OCI-LY7 (cell line): ENCODE measurements at regions not wholly inside any gene's neighbourhood (a gene's known extent, or its start where the extent isn't known, plus 50 kb on each side); places are given as distances from the start of the nearest gene placed in this dataset.

Experiments used
- BruUV-seq: library from RNA; stranded (reverse); fragments of 400-500 nt; replicated peaks from 2 replicates; lab custom pipeline; 2021; lab: Mats Ljungman, UMichigan
- CTCF ChIA-PET: fragments of 300-600 bp; sonication (Branson Sonifier 250); formaldehyde crosslinking; loops from one replicate; lab custom pipeline; 2022; ENCODE audit warnings: antibody characterized with exemption; ENCODE audit not compliant: unreplicated experiment; lab: Charles Lee
- POLR2A ChIA-PET: fragments of 300-600 bp; sonication (Branson Sonifier 250); formaldehyde crosslinking; loops from one replicate; lab custom pipeline; 2022; ENCODE audit warnings: antibody characterized with exemption; lab: Charles Lee
- DNase-seq: peaks from one replicate; pipeline ENCODE4 v3.0.0-alpha.2; 2015; ENCODE audit warnings: low spot score
- H2AFZ ChIP-seq: fragments of 200-600 bp; sonication (generic), shearing (Covaris generic); 2 replicates; pipeline ENCODE4 v1.6.1; 2014; ENCODE audit warnings: mild to moderate bottlenecking, antibody characterized with exemption, low read length, moderate library complexity
- H3K27ac ChIP-seq: fragments of 200-600 bp; sonication (generic); 2 replicates; pipeline ENCODE4 v1.5.1; 2014; ENCODE audit warnings: mixed run types, low read depth, mild to moderate bottlenecking, moderate library complexity, low read length, inconsistent platforms; ENCODE audit not compliant: poor library complexity, severe bottlenecking
- H3K36me3 ChIP-seq: fragments of 200-600 bp; sonication (generic); 2 replicates; pipeline ENCODE4 v1.6.1; 2014; ENCODE audit warnings: mild to moderate bottlenecking, antibody characterized with exemption, low read length, moderate library complexity, mixed read lengths; ENCODE audit not compliant: insufficient read depth
- H3K4me1 ChIP-seq: fragments of 200-600 bp; sonication (generic); 2 replicates; pipeline ENCODE4 v1.5.1; 2014; ENCODE audit warnings: mild to moderate bottlenecking, low read length; ENCODE audit not compliant: insufficient read depth, poor library complexity, severe bottlenecking
- H3K4me2 ChIP-seq: fragments of 200-600 bp; sonication (generic); 2 replicates; pipeline ENCODE4 v1.6.1; 2014; ENCODE audit warnings: mild to moderate bottlenecking, low read length
- H3K4me3 ChIP-seq: fragments of 200-600 bp; sonication (generic); 2 replicates; pipeline ENCODE4 v1.5.1; 2014; ENCODE audit warnings: mild to moderate bottlenecking, low read depth, low read length; ENCODE audit not compliant: poor library complexity, severe bottlenecking
- H3K79me2 ChIP-seq: fragments of 200-600 bp; sonication (generic); 2 replicates; pipeline ENCODE4 v1.6.1; 2016; ENCODE audit warnings: low read depth, mild to moderate bottlenecking, low read length, moderate library complexity, mixed read lengths; ENCODE audit not compliant: insufficient read depth
- H3K9me2 ChIP-seq: fragments of 200-600 bp; sonication (generic); 2 replicates; pipeline ENCODE4 v1.6.1; 2016; ENCODE audit warnings: mild to moderate bottlenecking, low read length, mixed read lengths; ENCODE audit not compliant: insufficient read depth
- H3K9me3 ChIP-seq: fragments of 200-600 bp; sonication (generic); 2 replicates; pipeline ENCODE4 v1.6.1; 2014; ENCODE audit warnings: mild to moderate bottlenecking, mixed run types, low read length, mixed read lengths
- H4K20me1 ChIP-seq: fragments of 200-600 bp; sonication (generic); 2 replicates; pipeline ENCODE4 v1.6.1; 2014; ENCODE audit warnings: mild to moderate bottlenecking, antibody characterized with exemption, low read length, moderate library complexity, mixed read lengths; ENCODE audit not compliant: insufficient read depth
- EZH2phosphoT487 ChIP-seq: fragments of 200-600 bp; sonication (generic); IDR thresholded peaks from 2 replicates; pipeline ENCODE4 v1.6.1; 2018; ENCODE audit warnings: low read depth, borderline replicate concordance, mild to moderate bottlenecking, mixed run types, antibody characterized with exemption, low read length, moderate library complexity, mixed read lengths
- intact Hi-C: fragments of 100-400 bp; cut with micrococcal nuclease; formaldehyde crosslinking; loops from one replicate; pipeline ENCODE4 v1.10.0; 2022; ENCODE audit not compliant: unreplicated experiment
- TF ChIP-seq, protein P1 (sequence below): fragments of 200-600 bp; sonication (generic); conservative IDR thresholded peaks from 2 replicates; pipeline ENCODE4 v1.5.1; 2014; ENCODE audit warnings: mild to moderate bottlenecking, antibody characterized with exemption, low read length, moderate library complexity, mixed read lengths

- BruUV-seq = no TSS peak
- no peak for DNase-seq
- POLR2A ChIA-PET = no interaction called here
- Histone ChIP-seq H2AFZ (no peak overlapping the region), H3K27ac (no peak overlapping the region), H3K9me3 (no peaks in the 10 kb centered on the region), H3K4me3 (no peak overlapping the region), H3K4me2 (no peak overlapping the region), H3K36me3 (no peaks in the 10 kb centered on the region), H3K4me1 (no peaks in the 10 kb centered on the region), H3K9me2 (no peaks in the 10 kb centered on the region), H4K20me1 (no peaks in the 10 kb centered on the region), H3K79me2 (no peaks in the 10 kb centered on the region)
- CTCF ChIA-PET = no interaction called here
- intact Hi-C loops = no loop called here
- TF ChIP-seq, protein P1, sequence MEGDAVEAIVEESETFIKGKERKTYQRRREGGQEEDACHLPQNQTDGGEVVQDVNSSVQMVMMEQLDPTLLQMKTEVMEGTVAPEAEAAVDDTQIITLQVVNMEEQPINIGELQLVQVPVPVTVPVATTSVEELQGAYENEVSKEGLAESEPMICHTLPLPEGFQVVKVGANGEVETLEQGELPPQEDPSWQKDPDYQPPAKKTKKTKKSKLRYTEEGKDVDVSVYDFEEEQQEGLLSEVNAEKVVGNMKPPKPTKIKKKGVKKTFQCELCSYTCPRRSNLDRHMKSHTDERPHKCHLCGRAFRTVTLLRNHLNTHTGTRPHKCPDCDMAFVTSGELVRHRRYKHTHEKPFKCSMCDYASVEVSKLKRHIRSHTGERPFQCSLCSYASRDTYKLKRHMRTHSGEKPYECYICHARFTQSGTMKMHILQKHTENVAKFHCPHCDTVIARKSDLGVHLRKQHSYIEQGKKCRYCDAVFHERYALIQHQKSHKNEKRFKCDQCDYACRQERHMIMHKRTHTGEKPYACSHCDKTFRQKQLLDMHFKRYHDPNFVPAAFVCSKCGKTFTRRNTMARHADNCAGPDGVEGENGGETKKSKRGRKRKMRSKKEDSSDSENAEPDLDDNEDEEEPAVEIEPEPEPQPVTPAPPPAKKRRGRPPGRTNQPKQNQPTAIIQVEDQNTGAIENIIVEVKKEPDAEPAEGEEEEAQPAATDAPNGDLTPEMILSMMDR = no peak
- TF ChIP-seq EZH2phosphoT487 = no peak
These were observed 770.8 kb upstream of the BCHE start for GRCh38 chr3:166607933-166608521.

GRCh38 chr3:166606988-166607387 is 769.8 kb upstream of the BCHE start:
- intact Hi-C loops = no loop called here
- H3K9me2 ChIP-seq = no peaks in the 10 kb centered on the region
- H3K79me2 ChIP-seq = no peaks in the 10 kb centered on the region
- POLR2A ChIA-PET = interaction anchor here (0.6 to 1.0 kb wide), 2 partner anchors 16 to 35 kb away, joined by 3 read pairs; no protein-coding TSS in a partner anchor
- H3K36me3 ChIP-seq = no peaks in the 10 kb centered on the region
- no peak for TF ChIP-seq EZH2phosphoT487
- TF ChIP-seq, protein P1 = no peak
- H2AFZ ChIP-seq = no peak overlapping the region
- no peak overlapping the region for H3K27ac ChIP-seq
- BruUV-seq = no TSS peak
- no peaks in the 10 kb centered on the region for H3K9me3 ChIP-seq
- H3K4me2 ChIP-seq = no peak overlapping the region
- no peaks in the 10 kb centered on the region for H3K4me1 ChIP-seq
- CTCF ChIA-PET = no interaction called here
- DNase-seq = no peak
- H4K20me1 ChIP-seq = no peaks in the 10 kb centered on the region
- H3K4me3 ChIP-seq = no peak overlapping the region

DNA sequence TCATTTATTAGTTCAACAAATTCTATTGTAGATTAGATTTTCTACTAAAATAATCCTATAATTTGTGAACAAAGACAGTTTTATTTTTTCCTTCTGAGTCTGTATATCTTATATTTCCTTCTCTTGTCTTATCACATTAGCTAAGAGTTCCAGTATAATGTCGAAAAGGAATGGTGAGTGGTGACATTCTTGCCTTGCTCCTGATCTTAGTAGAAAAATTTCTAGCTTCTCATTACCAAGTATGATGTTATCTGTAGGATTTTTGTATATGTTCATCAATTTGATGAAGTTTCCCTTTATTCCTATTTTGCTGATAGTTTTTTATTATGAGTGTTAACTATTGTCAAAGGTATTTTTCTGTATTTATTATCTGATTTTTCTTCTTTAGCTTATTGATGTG is 756.6 kb upstream of the BCHE start:
- Histone ChIP-seq H3K4me3 (no peak overlapping the region), H3K9me2 (no peaks in the 10 kb centered on the region; the same call in 1 of the 2 replicates), H3K79me2 (no peaks in the 10 kb centered on the region), H3K4me1 (no peaks in the 10 kb centered on the region), H3K4me2 (no peak overlapping the region), H3K27ac (no peak overlapping the region), H3K9me3 (0 out of 2 replicates have a peak, but pooled peaks cover 5% of the 10 kb centered on the region), H2AFZ (no peak overlapping the region), H3K36me3 (no peaks in the 10 kb centered on the region), H4K20me1 (no peaks in the 10 kb centered on the region)
- no peak for TF ChIP-seq EZH2phosphoT487
- TF ChIP-seq, protein P1 = no peak
- intact Hi-C loops = no loop called here
- ChIA-PET POLR2A (interaction anchor here (0.5 kb wide), 1 partner anchor 556 kb away, joined by 3 read pairs; no protein-coding TSS in a partner anchor), CTCF (no interaction called here)
- BruUV-seq = no TSS peak
- no peak for DNase-seq
